NCI-H1417 treated with DMSO at 0.1 percent for 48 hours (cell line): ENCODE measurements at regions not wholly inside any gene's neighbourhood (a gene's known extent, or its start where the extent isn't known, plus 50 kb on each side); places are given as distances from the start of the nearest gene placed in this dataset.
"Not testable (repeated sequence)": the region's sequence is repeated elsewhere in the genome, so short reads cannot be mapped to it uniquely, and the experiment has no call there.

ENCODE experiments used
- DNase-seq: peaks from one replicate; lab custom pipeline; 2025; lab: John Stamatoyannopoulos, UW

DNA sequence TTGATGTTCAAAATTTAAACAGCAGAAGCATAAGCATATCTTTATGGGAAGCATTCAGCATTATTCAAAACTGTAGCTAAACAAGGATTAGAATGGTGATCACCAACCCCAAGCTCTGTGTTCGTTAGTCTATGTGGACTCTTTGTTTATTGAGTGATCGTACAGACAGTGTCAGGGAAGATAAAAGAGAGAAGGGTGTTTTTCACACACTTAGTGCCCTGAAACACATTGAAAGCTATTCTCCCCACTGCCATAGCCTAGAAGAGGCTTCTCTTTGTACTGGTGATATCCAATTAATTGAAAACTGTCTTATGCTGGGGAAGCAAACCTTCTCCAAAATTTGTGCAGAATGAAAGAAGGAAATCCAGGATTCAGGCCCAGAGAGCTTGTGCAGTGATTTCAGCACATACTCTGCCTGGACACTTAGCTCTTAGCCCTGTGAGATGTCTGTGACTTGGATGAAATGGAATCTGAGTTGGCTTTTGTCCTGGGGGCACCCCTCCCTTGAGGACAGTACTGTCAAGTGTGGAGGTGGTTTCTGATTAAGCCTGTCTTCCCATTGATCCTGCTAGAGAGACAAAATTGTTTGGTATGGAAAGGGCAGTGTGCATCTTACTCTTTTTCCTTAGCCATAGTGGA is 125.7 kb upstream of the MTHFD1L start:
- DNase-seq, result no peak

DNA sequence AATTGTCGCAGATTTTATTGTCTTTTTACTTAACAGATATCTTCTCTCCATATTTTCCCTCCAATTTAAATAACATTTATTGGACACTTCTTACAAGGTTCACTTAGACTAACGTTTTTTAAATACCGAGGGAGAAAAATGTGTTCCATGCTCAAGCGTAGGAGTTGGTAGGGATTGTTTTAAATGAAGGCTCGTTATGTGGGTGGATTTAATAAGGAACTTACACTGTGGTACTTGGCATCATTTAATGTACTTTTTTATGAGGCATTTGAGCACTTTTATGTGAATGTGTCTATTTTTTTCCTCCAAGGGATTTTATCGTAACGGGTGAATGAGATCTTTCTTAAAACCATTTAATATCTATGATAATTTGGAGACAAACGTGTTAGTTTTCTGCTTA is 125.0 kb upstream of the MTHFD1L start:
- DNase-seq, result no peak

DNA sequence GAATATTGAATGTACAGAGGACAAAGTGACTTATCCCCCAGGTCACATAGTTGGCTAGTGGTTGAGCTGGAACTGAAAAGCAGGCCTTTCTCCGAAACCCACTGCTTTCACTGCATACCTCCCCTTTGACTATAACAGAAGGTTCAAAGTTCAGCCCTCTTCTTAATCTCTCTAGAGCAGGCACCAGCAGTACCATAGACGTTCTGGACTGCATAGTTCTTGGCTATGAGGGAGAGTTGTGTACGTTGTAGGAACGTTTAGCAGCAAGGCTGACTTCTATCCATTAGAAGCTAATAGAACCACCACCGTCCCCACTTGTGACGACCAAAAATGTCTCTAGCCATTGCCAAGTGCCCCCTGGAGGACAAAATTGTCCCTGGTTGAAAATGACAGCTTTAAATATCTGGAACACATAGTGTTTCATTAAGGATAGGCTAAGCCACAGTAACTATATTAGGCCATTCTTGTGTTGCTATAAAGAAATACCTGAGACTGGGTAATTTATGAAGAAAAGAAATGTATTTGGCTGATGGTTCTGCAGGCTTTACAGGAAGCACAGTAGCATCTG is 123.8 kb upstream of the MTHFD1L start:
- DNase-seq, result no peak

DNA sequence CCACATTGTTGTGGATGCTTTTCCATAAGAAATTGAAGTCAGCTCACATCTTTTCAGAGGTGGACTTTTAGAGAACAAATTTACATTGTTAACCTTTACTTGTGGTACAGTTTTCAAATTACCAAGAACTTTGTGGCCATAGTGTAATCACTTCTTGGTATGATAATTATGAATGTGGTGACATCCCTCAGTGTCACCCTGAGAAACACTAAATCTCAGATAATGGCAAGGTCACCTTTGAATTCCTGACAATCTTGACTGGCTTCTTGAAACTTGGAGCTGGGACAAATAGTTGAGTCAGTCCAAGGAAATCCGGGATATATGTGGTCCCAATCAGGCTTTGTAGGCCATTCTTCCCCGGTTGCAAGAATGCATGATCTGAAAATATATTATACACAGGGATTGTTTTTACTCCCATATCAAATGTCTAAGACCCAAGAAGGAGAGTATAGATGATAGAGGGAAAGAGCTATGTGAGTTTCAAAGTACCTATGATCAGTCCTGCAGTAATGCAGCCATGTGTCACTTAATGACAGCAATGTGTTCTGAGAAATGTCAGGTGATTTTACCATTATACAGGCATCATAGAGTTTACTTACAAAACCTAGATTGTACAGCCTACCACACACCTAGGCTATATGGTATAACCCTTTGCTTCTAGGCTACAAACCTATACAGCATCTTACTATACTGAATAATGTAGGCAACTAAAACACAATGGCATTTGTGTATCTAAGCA is 120.8 kb upstream of the MTHFD1L start:
- DNase-seq, result no peak

DNA sequence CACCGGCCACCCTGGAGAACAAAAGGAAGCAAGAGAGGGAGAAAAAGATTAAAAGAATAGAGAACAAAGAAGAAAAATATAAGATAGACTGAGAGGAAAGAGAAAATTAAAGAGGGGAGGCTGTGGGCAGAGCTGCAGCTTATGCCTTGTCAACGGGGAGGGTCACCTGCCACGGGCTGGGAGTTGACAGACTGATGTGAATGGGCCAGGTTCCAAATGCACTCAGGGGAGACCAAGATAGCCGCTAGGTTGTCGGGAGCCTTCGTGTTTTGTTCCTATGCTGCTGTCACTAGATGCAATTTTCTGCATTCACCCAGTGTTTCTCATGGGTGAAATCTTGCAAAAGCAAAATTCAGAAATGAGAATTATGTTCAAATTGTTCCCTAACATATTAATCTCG is 119.6 kb upstream of the MTHFD1L start:
- DNase-seq, result no peak

DNA sequence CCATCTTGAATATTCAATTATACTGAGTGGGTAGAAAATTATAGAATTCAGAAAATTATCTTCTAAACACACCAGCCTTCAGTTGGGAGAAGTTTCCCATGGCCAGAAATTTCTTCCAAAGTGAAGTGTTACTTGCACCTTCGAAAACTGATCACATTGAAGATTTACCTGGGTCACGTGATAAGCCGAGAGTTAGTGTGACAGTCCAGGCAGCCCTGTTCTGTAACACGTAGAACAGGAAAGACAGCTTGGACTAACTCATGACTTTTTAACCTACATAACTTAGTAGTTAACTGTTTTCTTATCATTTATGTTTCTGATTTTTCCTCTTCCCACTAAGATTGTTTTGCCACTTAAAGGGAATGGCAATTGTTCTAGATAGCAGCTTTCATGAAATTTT is 118.3 kb upstream of the MTHFD1L start:
- DNase-seq, result no peak

DNA sequence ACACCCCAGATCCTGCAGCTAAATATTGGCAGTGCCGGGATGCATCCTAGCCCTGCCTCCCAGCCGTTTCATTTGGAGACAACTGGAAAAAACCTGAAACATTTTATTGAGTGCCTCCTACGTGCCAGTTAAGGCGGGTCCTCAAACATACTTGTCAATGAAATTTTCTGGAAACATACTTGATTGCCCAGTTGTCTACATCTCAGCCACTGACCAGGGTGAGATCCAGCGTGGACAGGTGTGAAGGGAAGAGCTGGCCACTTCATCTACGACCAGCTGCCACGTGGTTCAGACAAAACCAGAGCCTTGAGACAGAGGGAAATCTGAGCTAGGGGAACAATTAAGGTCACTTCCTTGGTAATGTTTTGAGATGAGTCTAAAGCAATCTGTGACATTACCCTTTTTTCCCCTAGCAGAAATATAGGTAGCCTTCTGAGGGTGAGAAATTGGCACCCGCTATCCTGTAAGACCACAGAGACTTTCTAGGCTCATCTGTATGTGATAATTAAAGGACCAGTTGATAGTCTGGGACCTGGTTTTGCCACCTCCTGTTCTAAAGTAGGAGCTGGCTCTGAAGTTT is 116.3 kb upstream of the MTHFD1L start:
- DNase-seq, result no peak

DNA sequence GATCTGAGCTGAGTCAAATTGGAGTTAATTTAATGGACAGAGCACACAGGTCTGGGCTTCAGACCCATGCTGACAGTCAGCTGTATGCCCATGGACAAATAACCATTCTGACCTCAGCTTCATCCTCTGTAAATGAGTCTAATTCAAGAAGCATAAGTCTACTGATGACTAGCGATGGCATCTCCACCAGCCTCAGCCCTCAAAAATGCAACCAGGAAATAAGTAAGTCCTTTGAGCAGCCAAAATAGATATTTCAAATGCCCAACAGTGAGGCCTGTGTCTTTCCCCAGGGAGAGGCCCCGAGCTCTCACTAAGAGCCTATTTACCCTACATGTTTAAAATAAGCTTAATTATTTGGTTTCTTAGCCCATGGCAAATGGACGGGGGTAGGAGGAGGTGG is 114.2 kb upstream of the MTHFD1L start:
- no peak for DNase-seq

DNA sequence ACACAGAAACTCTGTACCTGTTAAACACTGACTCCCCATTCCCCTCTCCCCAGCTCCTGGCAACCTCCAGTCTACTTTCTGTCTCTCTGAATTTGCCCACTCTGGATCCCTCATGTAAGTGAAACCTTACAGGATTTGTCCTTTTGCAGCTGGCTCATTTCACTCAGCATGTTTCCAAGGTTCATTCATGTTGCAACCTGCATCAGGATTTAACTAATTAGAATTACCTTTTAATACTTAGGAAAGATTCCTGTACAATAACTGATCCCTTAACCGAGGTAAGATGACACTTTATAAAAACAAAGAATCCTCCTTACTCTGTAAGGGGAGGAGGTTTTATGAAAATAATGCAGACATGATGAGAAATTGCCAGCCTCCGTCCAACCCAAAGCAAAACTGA is 113.1 kb upstream of the MTHFD1L start:
- no peak for DNase-seq

DNA sequence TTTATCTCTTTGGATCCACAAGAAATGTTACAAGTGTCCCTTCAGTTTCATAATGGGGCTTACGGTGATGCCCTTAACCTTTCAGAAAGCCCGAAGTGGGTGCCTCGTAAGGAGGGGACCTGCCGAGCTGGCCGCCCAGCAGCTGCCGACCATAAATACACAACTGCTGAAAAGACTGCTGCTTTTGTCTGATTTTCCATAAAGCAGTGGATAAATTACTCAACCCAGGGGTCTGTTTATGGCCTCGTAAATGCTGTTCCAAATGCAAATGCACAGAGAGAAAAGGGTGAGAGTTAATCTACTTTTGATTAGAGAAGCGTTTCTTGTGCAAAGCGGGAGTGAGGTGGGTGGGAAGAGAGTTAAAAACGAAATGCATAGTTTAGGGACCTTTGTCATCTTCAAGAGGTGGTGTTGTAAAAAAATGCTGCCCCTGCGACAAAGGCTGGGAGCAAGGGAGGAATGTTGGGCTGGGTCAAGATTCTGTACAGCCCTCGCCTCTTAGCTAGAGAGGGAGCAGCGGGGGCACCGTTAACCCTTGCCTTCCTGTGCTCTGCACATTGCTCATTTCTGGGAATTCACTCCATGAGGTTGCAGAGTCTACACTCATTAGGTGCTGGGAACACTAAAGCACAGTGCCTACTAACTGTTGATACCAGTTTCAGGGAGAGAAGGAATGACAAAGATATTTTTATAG is 112.0 kb upstream of the MTHFD1L start:
- no peak for DNase-seq

DNA sequence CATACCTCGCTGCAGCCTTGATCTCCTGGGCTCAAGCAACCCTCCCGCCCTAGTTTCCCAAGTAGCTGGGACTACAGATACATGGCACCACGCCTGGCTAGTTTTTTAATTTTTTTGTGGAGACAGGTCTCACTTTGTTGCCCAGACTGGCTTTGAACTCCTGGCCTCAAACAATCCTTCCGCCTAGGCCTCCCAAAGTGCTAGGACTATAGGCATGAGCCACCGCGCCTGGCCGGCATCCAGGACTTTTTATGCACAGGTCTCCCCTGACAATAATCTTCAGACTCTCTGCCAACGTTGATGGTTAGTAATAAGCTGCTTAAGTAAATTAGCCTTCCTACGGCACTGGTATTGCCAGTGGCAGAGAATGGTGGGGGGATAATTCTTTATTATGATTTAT is 110.5 kb upstream of the MTHFD1L start:
- no peak for DNase-seq

DNA sequence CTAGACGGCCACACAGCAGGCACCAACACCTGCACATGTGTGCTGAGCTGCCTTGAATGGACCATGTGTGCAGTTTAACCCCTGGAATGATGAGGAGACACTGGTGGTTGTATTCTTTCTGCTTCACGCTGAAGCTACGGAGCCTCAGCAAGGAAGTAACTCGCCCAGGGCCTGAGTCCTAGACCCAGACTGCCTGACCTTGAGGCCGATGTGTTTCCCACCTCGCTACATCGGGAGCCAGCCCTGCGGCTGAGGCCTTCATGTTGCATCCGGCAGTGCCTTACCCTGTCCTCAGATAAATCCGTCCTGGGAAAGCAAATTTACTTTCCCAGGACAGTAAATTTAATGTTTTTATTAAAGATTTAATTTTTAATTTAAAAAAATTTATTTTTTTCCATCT is 110.0 kb upstream of the MTHFD1L start:
- no peak for DNase-seq

DNA sequence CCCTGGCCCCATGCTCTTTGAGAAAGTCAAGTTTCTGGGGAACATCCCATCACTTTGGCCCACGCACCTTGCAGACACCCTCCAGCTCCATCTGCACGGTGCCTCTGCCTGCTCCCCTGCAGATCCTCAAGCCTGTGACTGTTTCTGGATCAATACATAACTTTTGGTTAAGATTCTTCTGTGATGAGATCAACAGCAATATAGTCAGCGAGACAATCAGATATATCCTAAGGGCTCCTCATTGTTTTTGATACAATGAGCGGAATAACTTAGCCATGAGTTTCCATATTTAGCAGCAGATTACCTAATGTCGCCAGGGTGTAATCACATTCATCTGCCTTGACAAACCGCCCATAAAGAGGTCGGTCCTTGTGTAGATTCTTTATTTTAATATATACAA is 109.3 kb upstream of the MTHFD1L start:
- no peak for DNase-seq

DNA sequence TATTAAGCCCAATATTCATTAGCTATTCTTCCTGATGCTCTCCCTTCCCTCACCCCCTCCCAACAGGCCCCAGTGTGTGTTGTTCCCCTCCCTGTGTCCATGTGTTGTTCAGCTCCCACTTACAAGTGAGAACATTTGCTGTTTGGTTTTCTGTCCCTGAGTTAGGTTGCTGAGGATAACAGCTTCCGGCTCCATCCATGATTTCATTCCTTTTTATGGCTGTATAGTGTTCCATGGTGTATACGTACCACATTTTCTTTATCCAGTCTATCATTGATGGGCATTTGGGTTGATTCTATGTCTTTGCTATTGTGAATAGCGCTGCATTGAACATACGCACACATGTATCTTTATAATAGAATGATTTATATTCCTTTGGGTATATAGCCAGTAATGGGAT is 107.7 kb upstream of the MTHFD1L start:
- not testable (repeated sequence) for DNase-seq

DNA sequence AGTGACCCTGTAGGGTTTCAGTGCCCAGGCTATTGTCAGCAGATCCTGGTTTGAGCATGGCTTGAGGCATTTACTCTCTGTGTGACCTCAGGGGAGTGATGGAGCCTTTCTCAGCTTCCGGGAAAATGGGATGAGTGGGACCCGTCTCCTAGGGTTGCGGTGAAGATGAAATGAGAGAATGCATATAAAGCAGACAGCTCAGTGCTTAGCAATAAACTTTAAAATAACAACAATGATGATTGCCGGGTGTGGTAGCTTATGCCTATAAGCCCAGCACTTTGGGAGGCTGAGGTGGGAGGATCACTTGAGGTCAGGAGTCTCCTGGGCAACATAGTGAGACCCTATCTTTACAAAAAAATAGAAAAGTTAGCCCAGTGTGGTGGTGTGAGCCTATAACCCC is 106.0 kb upstream of the MTHFD1L start:
- no peak for DNase-seq

DNA sequence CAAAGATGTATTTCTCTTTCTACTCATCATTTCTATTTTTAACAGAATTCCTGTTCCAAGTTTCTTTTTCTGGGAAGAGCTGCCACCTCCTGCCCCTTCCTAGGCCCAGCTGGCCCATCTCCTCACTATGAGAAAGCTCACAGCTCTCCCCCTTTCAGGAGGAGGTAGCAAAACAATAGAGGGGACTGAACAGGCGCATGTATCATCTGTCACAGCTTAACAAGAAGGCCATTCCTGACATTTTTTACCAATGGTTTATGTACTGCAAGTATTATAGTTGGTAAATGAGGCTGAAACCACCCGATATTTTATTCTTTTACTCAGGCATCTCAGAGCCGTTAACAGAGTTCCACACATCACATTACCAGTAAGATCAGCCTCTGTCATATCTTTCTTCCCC is 103.7 kb upstream of the MTHFD1L start:
- no peak for DNase-seq

DNA sequence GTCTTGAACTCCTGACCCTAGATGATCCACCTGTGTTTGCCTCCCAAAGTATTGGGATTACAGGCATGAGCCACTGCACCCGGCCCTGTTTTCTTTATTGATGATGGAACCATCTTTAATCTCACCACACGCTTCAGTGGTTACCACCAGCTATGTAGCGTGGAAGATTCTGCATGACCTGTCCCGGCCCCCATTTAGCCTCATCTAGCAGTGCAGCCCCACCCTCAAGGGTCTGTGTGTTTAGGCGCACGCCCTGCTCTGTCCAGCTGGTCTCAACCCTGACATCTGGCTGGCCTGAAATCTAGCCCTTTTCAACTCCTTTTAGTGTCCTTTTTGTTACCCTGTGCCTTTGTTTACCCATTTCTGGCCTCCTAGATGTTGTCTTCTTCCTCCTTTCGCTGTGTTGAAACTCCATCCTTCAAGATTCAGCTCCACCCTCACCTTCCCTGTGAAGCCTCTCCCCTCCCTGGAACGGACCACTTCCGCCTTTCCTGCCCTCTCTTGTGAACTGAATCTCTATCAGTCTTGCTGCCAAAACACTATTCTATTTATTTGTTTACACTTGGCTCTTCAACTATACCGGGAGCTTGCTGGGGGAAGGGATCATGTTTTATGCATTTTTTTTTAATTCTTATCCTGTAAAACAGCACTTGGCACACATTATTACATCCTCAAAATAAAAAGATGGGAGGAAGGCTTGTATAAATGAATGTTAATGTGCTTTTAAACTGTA is 101.0 kb upstream of the MTHFD1L start:
- no peak for DNase-seq

DNA sequence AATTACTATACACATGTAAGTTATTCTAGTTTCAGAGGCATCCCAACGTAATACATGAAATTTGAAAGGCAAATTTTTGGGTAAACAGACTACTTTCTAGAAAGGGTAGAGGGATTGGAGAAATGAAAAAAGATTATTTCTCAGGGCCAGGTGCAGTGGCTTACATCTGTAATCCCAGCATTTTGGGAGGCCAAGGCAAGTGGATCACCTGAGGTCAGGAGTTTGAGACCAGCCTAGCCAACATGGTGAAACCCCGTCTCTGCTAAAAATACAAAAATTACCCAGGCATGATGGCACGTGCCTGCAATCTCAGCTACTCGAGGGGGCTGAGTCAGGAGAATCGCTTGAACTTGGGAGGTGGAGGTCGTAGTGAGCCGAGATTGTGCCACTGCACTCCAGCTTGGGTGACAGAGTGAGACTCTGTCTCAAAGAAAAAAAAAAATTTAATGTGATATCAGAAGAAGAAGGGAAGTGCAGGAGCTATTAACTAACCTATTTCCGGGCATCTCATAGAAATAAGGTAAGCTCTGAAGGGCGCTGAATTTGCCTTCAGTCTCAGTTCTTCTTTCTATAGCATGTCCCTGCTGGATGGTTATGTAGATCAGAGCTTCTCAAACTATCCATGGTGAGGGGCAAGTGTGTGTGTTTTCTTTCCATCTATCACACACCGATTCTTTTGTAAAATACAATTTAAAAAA is 100.3 kb upstream of the MTHFD1L start:
- DNase-seq, result no peak

DNA sequence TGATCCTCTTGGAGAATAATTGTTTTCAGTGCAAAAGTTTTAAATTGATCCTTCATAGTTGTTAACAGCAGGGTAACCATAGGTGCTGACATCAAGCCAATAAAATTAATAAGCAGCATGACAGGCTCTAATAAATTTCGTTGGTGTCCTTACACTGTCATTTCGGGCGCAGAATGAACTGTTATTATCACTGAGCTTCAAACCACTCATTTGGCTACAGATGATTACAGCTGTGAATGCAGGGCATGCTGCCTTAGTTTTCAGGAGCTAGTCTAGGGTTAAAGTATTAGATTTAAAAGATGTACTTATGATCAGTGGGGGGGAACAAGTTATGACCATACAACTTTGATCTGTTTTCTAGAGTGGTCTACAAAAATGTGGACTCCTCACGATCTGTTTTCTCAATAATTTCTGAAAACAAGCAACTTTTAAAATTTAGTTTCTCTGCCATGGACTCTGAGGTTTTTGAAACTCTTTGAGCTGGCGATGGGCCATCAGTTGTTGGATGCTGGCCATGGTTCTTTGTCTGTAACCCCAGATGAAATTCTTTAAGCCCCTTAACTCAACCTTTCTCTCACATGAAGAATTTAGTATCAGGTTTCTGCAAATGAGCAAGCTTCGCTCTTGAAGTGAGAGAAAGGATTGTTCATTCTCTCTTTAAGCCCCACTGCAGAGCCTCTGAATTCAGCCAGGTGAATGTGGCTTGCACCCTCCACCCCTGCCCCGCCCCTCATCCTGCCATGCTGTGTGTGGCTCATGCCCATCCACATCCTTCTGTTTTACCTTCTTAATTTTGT is 99.1 kb upstream of the MTHFD1L start:
- no peak for DNase-seq

DNA sequence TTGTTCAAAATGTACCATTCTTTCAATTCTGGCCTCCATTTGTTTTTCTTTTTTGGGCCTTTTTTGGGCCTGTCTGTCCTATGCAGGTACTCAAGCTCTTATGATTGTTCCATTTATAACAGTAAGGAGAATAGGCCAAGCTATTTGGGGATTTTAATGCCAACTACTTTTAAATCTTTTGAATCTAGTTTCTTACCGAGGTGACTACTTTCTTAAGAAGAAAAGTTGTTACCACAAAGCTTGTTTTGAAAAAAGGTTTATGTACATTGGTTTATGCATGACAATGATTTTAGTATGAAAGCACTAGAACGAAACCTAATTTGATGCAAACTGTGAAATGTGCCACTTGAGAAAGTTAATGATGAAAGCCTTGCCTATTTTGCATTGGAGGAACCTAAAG is 98.3 kb upstream of the MTHFD1L start:
- no peak for DNase-seq
